ENCODE measurements at regions not wholly inside any gene's neighbourhood (a gene's known extent, or its start where the extent isn't known, plus 50 kb on each side); places are given as distances from the start of the nearest gene placed in this dataset.

- no peak for TF ChIP-seq CTCF (IDR thresholded peaks at IDR 0.05; ENCODE audit: low read depth, low read length)
- in situ Hi-C loops (cut with HindIII; ENCODE audit: low sequenced_read_pairs) = no loop called here
- no peak overlapping the region for H3K4me3 ChIP-seq (ENCODE audit: low read depth, low read length)
- no peak for DNase-seq (ENCODE audit: low read depth, low spot score)
Observed at GRCh38 chr21:22585558-22585957, 1587.3 kb downstream of the NCAM2 start.

- no peak for TF ChIP-seq CTCF (IDR thresholded peaks at IDR 0.05; ENCODE audit: low read depth, low read length)
- H3K4me3 ChIP-seq (ENCODE audit: low read depth, low read length) = no peak overlapping the region
- in situ Hi-C loops (cut with HindIII; ENCODE audit: low sequenced_read_pairs) = no loop called here
- no peak for DNase-seq (ENCODE audit: low read depth, low spot score)
Observed at GRCh38 chr21:22597660-22598255, 1599.5 kb downstream of the NCAM2 start.

GRCh38 chr21:22609802-22610201 lies 1611.6 kb downstream of the NCAM2 start:
- DNase-seq (ENCODE audit: low read depth, low spot score) = no peak
- no peak overlapping the region for H3K4me3 ChIP-seq (ENCODE audit: low read depth, low read length)
- no peak for TF ChIP-seq CTCF (IDR thresholded peaks at IDR 0.05; ENCODE audit: low read depth, low read length)
- in situ Hi-C loops (cut with HindIII; ENCODE audit: low sequenced_read_pairs) = no loop called here

- no peak for DNase-seq (ENCODE audit: low read depth, low spot score)
- no peak for TF ChIP-seq CTCF (IDR thresholded peaks at IDR 0.05; ENCODE audit: low read depth, low read length)
- in situ Hi-C loops (cut with HindIII; ENCODE audit: low sequenced_read_pairs) = no loop called here
- H3K4me3 ChIP-seq (ENCODE audit: low read depth, low read length) = no peak overlapping the region
Observed at GRCh38 chr21:22627911-22628310, 1629.7 kb downstream of the NCAM2 start.

- in situ Hi-C loops (cut with HindIII; ENCODE audit: low sequenced_read_pairs) = no loop called here
- TF ChIP-seq CTCF (IDR thresholded peaks at IDR 0.05; ENCODE audit: low read depth, low read length) = no peak
- H3K4me3 ChIP-seq (ENCODE audit: low read depth, low read length) = no peak overlapping the region
- no peak for DNase-seq (ENCODE audit: low read depth, low spot score)
Observed at GRCh38 chr21:22630953-22631465, 1632.8 kb downstream of the NCAM2 start.

GRCh38 chr21:22632176-22632575 lies 1634.0 kb downstream of the NCAM2 start:
- in situ Hi-C loops (cut with HindIII; ENCODE audit: low sequenced_read_pairs) = no loop called here
- no peak overlapping the region for H3K4me3 ChIP-seq (ENCODE audit: low read depth, low read length)
- DNase-seq (ENCODE audit: low read depth, low spot score) = no peak
- no peak for TF ChIP-seq CTCF (IDR thresholded peaks at IDR 0.05; ENCODE audit: low read depth, low read length)
